Stimulated activated CD8-positive, alpha-beta memory T cell treated with anti-CD3 and anti-CD28 coated beads, Interleukin-4, amount 100 ng/mL, for 24 hours (primary cell): ENCODE measurements at regions not wholly inside any gene's neighbourhood (a gene's known extent, or its start where the extent isn't known, plus 50 kb on each side); places are given as distances from the start of the nearest gene placed in this dataset.
"Not testable (repeated sequence)": the region's sequence is repeated elsewhere in the genome, so short reads cannot be mapped to it uniquely, and the experiment has no call there.

Source experiments
- DNase-seq: peaks from one replicate; pipeline ENCODE4 v3.0.0-alpha.2; 2020; ENCODE audit warnings: low read depth

DNA sequence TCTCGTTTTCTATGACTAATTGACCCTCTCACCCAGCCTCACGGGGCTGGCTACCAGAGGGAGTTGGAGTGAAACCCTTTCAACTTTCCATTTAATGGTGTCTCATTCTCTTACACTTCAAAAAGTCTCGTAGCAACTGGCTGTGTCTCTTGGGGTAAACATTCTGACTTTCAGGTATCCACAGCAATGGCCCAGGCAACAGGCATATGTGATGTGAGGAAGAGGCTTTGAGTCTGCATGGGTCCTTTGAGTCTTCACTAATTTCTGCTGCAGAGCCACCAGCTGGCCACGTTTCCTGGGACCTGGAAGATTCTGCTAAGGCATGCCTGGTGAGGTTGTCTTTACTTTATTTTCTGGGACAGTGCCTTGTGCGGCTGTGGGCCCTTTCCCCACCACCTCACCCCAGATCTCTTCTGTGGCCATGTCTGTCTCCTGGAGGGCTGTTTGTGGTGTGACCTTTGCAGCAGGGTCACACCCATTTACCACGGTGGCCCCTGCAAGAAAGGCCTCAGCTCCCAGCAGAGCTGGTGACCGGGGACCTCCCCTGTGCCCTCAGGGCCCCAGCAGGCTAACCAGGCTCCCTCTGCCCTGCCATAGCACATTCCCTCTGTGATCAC is 112.5 kb upstream of the FRG1 start:
- no peak for DNase-seq

DNA sequence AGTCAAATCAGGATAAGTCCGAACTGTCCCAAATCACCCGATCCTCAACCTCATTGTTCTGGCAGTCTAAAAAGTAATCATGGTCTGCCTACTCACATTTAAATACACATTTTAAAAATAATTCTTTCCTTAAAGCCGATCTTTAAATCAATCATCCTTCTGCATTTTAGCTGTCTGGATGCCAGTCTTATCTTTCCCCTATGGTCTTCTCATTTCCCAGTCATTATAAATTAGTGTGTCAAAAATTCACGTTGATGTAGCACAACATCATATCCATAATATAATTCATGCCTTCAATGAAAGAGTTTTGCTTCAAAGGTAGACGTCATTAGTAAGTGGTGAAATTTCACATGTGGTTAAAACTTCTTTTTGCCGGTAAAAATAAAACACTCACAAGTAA is 108.1 kb upstream of the FRG1 start:
- no peak for DNase-seq

DNA sequence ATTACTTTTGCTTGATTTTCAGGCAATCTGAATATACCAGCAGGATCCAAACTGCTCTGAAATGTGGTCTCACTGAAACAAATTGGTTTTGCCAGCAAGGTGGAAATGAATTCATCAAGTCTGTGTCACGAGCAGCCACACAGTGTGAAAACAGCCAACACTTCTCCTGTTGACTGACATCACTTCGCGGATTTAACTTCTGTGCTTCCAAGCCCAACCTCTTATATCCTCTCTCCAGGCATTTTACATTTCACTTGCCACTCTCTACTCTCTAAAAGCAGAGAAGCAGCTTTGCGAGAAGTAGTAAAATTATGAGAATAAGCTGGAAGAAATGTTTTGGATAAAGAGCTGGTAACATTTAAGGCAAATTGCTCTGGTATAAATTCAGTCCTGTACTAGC is 106.1 kb upstream of the FRG1 start:
- no peak for DNase-seq

DNA sequence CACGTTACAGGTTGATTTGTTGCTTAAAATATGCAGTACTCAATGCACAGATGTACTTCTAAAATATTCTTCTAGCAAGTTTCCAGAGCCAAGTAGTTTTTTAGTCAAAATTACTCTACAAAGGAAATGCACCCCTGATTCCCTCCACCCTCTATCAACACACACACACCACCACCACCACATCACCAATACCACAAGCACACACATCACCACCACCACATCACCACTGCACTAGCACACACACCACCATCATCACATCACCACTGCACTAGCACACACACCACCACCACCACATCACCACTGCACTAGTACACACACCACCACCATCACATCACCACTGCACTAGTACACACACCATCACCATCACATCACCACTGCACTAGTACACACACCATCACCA is 105.2 kb upstream of the FRG1 start:
- DNase-seq = no peak

DNA sequence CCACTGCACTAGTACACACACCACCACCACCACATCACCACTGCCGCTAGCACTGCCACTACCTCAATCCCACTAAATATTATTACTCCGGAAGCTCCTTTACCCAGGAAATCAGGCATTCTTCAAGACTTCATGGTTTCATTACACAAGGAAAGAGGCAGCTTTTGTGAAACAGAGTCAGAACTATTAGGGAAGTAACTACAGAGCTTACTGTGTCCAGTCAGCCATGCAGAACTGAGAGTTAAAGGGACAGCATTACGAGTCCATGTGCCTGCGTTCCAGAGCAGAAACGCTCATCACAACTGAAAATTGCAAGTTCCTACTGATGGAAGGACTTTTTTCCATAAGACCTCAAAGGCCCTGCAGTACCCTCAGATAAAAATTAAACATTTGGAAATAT is 103.2 kb upstream of the FRG1 start:
- DNase-seq = no peak

DNA sequence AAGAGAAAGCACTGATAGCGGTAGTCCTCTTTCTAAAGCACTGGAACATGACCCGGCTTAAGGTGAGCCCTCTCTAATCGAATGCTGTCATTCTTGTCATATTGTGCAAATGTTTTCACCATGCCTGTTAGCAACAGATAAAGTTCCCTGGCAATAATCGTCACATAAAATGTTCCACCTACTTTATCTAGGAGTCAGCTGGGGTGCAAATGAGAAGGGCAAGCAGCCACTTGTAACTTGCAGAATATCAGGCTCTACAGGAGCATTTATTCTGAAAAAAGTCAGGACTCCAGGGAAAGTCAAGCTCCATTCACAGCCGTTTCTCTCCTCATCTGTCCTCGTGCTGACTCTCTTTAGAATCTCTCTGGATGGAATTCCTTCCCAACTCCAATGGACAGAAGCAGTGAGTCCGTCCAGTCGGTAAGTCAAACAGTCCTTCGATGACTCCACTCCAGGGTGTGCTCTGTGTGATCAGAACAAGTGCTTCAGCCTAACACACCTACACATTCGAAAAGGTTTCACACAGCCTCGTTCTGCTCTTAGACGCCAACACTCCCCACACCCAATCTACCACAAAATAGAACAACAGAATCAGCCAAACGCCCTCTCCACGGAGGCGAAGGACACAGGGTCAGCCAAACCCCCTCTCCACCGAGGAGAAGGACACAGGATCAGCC is 101.7 kb upstream of the FRG1 start:
- DNase-seq = no peak

DNA sequence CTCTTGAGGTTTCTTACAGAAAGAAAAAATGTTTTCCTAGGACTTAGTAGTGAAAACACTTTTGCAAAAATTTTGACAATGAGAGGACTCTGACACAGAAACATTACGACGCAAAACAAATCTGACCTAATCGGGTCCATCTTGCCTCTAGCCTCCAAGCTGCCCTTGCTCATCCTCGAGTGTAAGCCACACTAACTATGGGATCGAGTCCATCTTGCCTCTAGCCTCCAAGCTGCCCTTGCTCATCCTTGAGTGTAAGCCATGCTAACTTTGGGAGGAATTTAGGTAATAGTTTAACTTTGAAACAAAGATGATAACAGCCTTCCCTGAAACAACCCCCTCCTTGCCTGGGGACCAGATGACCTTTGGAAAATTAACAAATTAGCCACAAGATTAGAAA is 100.3 kb upstream of the FRG1 start:
- no peak for DNase-seq

DNA sequence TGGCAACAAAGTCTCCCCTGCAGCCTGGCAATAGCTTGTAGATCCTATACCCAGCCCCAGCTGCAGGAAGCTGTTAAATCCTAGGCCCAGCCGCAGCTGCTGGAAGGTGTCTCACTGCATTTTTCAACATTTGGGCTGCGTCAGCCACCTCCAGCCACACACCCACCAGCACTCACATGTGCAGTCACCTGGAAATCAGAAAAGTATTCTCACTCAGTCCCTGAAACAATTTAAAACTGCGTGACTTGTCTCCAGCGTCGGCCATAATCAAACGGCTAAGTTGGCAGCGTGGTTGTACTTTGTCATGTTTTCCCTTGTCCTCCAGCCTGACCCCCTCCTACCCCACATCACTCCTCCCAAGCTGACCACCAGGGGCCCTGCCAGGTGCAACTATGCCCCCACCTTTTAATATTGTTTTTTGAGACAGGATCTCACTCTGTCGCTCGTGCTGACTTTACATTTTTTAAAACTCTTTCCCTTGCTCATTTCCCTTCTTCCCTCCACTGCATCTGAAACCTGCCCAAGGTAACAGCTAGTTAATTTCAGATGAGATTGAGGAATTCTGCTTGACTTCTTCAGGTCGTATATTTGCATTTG is 97.2 kb upstream of the FRG1 start:
- DNase-seq = no peak

DNA sequence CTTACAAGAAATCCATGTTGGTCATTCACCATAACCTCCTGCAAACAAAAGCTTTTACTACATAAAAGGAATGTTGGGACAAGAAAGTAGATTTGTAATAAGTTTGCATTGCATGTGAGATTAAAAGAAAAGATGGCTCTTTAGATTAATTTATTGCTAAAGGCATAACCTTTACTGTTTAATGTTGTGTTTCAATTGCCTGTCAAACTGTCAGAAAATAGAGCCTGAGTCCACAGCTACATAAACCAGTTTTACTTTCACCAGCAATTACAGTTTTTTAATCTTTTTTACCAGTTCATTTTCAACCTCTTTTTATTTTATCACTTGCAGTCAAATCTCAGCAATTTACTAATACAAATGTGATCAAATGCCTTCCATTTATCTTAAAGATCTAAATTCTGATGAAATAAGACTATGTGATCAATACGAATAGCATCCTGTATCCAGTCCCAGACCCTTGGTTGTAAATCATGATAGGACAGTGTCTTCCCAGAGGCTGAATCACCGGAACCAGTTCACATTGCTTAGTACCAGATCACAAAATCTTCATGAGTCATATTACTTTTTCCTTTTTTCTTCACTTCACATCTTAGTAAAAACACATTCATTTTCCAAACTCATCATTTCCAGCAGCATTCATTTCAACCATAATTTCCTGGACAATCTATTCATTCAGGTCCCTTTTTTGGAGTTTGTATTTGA is 95.4 kb upstream of the FRG1 start:
- no peak for DNase-seq

DNA sequence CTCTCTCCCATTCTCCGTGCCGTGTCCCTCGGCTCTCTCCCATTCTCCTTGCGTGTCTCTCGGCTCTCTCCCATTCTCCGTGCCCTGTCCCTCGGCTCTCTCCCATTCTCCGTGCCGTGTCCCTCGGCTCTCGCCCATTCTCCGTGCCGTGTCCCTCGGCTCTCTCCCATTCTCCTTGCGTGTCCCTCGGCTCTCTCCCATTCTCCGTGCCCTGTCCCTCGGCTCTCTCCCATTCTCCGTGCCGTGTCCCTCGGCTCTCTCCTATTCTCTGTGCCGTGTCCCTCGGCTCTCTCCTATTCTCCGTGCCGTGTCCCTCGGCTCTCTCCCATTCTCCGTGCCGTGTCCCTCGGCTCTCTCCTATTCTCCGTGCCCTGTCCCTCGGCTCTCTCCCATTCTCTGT is 94.6 kb upstream of the FRG1 start:
- not testable (repeated sequence) for DNase-seq

DNA sequence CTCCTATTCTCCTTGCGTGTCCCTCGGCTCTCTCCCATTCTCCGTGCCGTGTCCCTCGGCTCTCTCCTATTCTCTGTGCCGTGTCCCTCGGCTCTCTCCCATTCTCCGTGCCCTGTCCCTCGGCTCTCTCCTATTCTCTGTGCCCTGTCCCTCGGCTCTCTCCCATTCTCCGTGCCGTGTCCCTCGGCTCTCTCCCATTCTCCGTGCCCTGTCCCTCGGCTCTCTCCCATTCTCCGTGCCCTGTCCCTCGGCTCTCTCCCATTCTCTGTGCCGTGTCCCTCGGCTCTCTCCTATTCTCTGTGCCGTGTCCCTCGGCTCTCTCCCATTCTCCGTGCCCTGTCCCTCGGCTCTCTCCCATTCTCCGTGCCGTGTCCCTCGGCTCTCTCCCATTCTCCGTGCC is 94.1 kb upstream of the FRG1 start:
- not testable (repeated sequence) for DNase-seq

DNA sequence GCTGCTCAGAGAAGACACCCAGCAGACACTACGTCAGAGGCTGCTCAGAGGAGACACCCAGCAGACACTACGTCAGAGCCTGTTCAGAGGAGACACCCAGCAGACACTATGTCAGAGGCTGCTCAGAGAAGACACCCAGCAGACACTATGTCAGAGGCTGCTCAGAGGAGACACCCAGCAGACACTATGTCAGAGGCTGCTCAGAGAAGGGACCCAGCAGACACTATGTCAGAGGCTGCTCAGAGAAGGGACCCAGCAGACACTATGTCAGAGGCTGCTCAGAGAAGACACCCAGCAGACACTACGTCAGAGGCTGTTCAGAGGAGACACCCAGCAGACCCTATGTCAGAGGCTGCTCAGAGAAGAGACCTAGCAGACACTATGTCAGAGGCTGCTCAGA is 92.0 kb upstream of the FRG1 start:
- not testable (repeated sequence) for DNase-seq

DNA sequence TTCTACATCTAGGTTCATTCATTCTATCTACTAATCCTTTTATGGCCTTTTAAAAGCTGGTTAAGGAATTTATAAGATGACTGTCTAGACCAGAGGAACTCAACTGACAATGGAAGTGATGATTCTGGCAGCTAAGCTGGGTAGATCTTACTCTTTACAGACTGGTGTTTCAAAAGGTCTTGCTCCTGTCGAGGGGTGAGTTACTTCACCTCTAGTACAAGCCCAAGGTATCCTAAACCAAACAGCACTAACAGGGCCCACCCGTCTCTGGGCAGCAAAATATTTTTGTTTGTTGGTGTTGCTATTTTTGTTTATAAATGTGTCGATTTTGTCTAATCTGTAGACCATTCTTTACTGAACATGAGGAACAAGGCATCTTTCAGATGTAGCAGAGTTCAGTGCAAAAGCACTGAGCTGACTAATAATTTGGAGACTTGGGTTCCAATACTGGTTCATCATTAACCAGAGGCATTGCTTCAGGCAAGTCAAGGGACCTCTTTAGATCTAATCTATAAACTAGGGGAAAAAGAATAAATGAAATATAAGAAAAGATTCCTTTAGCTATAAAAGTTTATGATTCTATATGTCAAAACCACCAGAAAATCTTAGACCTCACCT is 90.3 kb upstream of the FRG1 start:
- DNase-seq = no peak

DNA sequence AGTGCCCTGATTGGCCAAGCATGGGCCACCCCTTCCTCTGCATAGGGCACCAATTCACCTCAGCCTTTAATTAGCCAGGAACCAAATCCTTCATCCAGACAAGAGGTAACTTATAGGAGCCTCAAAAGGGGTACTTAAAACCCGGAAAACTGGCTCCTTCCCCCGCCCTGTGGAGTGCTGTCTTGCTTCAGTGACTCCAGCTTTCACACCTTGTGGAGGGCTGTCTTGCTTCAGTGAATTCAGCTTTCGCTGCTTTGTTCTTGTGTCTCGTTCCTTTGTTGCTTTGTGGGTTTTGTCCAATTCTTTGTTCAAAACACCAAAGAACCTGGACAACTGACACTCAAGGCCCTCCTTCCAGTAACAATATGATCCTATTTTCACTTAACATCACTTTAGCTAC is 82.2 kb upstream of the FRG1 start:
- DNase-seq = no peak

DNA sequence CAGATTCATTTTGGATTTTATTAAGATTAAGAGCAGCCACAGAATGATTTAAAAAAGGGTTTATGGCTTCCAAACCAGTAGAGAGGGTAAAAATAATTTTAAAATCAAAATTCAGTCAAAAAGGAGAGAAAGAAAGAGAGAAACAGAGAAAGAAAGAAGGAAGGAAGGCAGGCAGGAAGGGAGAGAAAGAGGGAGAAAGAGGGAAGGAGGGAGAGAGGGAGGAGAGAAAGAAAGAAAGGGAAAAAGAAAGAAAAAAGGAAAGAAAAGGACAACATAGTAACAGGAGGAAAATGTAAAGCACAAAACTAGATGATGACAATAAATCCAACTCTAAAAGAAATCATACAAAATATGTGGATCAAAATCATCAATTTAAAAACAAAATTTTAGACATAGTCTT is 79.6 kb upstream of the FRG1 start:
- no peak for DNase-seq

DNA sequence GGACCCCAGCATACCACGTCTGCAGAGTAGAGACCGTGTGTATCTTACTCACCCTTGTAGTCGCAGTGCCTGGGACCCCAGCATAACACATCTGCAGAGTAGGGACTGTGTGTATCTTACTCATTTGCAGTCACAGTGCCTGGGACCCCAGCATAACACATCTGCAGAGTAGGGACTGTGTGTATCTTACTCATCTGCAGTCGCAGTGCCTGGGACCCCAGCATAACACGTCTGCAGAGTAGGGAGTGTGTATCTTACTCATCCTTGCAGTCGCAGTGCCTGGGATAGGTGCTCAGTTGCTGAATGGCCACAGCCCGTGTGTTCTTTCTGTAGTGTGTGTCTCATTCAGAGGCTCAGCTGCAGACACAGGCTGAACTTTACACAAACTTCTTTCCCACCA is 71.4 kb upstream of the FRG1 start:
- DNase-seq = no peak

DNA sequence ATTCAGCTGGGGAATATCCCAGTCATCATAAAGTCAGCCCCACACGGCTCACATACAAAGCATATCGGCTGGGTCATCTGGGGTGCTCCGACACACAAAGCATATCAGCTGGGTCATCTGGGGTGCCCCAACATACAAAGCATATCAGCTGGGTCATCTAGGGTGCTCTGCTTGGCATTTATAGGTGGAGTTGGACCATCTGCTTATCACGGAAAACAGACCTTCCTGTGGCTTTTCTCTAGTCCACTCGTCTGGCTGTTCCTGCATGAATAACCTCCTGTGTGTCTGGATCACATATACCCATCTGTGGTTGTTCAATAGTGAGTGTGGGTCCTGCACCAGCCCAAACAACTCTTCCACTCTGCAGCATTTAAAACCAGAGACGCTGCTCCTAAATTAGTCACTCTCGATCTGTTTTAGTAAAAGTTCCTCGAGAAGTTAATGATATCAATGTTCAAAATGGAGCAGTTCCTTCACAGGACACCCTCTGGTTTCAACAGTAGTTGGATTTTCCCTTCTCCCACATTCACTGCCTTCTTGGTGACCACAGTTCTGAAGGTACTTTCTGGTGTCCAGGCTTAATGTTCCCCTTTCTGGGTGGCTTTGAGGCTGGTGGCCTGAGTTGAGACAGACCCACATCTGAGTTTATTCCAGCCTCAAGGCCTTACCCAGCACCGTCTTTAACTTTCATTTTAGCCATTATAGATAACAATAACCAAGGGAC is 70.0 kb upstream of the FRG1 start:
- no peak for DNase-seq

DNA sequence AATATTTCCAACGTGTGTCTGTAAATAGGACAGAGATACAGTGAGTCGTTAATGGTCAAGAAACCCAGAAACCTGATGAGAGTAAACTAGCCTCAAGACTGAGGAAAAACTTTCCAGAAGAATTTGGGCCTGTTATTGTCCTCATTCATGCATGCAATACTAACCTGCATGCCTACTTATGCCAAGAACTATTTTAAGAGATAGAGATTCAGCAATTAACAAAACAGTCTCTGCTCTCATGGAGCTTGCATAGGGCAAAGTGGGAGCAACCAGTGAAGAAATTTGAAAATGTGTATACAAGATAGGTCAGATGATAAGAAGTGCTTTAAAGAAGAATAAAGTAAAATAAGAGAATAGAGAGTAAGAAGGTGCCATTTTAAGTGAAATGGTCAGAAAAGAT is 66.1 kb upstream of the FRG1 start:
- DNase-seq = no peak

DNA sequence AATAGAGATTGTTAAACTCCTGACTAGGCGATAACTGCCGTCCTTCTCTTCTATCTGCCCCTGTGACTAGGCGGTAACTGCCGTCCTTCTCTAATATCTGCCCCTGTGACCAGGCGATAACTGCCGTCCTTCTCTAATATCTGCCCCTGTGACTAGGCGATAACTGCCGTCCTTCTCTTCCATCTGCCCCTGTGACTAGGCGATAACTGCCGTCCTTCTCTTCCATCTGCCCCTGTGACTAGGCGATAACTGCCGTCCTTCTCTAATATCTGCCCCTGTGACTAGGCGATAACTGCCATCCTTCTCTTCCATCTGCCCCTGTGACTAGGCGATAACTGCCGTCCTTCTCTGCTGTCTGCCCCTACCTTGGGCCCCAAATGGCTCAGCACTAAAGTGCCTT is 59.5 kb upstream of the FRG1 start:
- DNase-seq = not testable (repeated sequence)

DNA sequence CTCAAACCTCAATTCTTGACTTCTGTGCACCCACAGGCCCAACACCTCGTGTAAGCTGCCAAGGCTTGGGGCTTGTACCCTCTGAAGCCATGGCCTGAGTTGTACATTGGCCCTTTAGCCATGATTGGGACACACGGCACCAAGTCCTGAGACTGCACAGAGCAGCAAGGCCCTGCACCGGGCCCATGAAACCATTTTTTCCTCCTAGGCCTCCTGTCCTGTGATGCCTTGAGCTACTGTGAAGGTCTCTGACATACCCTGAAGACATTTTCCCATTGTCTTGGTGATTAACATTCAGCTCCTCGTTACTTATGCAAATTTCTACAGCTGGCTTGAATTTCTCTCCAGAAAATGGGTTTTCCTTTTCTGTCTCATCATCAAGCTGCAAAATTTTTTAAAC is 52.3 kb upstream of the FRG1 start:
- not testable (repeated sequence) for DNase-seq
